Hypothalamus (tissue), 51 donors: ENCODE measurements at regions not wholly inside any gene's neighbourhood (a gene's known extent, or its start where the extent isn't known, plus 50 kb on each side); places are given as distances from the start of the nearest gene placed in this dataset.

Experiments used
- DNase-seq, 51 donors: peaks; one replicate each; lab custom pipeline; 2025; lab: John Stamatoyannopoulos, UW

- DNase-seq = no peak
Observed at GRCh38 chr16:65889533-65889966, 476.9 kb upstream of the CDH5 start.

GRCh38 chr16:65888201-65888600 lies 478.3 kb upstream of the CDH5 start:
- DNase-seq = no peak

- DNase-seq = no peak
Observed at GRCh38 chr16:65884018-65884417, 482.5 kb upstream of the CDH5 start.

- no peak for DNase-seq
Observed at GRCh38 chr16:65878347-65878746, 488.1 kb upstream of the CDH5 start.

- no peak for DNase-seq
Observed at GRCh38 chr16:65876624-65877023, 489.9 kb upstream of the CDH5 start.

GRCh38 chr16:65876056-65876408 lies 490.5 kb upstream of the CDH5 start:
- no peak for DNase-seq

- no peak for DNase-seq
Observed at GRCh38 chr16:65875381-65876055, 491.0 kb upstream of the CDH5 start.

- DNase-seq = no peak
Observed at GRCh38 chr16:65869261-65869660, 497.2 kb upstream of the CDH5 start.

GRCh38 chr16:65867276-65867960 lies 499.1 kb upstream of the CDH5 start:
- no peak for DNase-seq

GRCh38 chr16:65863236-65863635 lies 503.3 kb upstream of the CDH5 start:
- no peak for DNase-seq

GRCh38 chr16:65861131-65861731 lies 505.3 kb upstream of the CDH5 start:
- no peak for DNase-seq

GRCh38 chr16:65855171-65856145 lies 511.0 kb upstream of the CDH5 start:
- DNase-seq = no peak

GRCh38 chr16:65846210-65846602 lies 520.3 kb upstream of the CDH5 start:
- no peak for DNase-seq

GRCh38 chr16:65845466-65846209 lies 520.9 kb upstream of the CDH5 start:
- no peak for DNase-seq

- DNase-seq = no peak
Observed at GRCh38 chr16:65843941-65844340, 522.5 kb upstream of the CDH5 start.

- no peak for DNase-seq
Observed at GRCh38 chr16:65842067-65842466, 524.4 kb upstream of the CDH5 start.

- no peak for DNase-seq
Observed at GRCh38 chr16:65838001-65838400, 528.5 kb upstream of the CDH5 start.

- DNase-seq = no peak
Observed at GRCh38 chr16:65837464-65837863, 529.0 kb upstream of the CDH5 start.

GRCh38 chr16:65834688-65835087 lies 531.8 kb upstream of the CDH5 start:
- no peak for DNase-seq

- no peak for DNase-seq
Observed at GRCh38 chr16:65833171-65833871, 533.2 kb upstream of the CDH5 start.
